ENCODE measurements at regions not wholly inside any gene's neighbourhood (a gene's known extent, or its start where the extent isn't known, plus 50 kb on each side); places are given as distances from the start of the nearest gene placed in this dataset.

- Histone ChIP-seq H4K20me1 (ENCODE audit: control insufficient read depth, insufficient read depth, low read depth, low read length) (no peaks in the 10 kb centered on the region), H3K79me2 (ENCODE audit: control insufficient read depth, low read length) (no peaks in the 10 kb centered on the region), H3K4me2 (ENCODE audit: low read length) (no peak overlapping the region), H3K4me1 (ENCODE audit: control insufficient read depth, low read length) (no peaks in the 10 kb centered on the region), H3F3A (ENCODE audit: control insufficient read depth, insufficient read depth) (no peaks in the 10 kb centered on the region), H3K36me3 (ENCODE audit: control insufficient read depth, low read length) (no peaks in the 10 kb centered on the region), H3K27me3 (ENCODE audit: control insufficient read depth, low read length) (no peaks in the 10 kb centered on the region), H3K9me3 (ENCODE audit: control insufficient read depth, insufficient read depth, low read length) (no peaks in the 10 kb centered on the region), H3K9me2 (replicated peaks; ENCODE audit: control insufficient read depth, low read length) (no peaks in the 10 kb centered on the region), H3K27ac (ENCODE audit: low read depth, low read length) (no peak overlapping the region), H3K4me3 (ENCODE audit: low read length) (no peak overlapping the region)
- TF ChIP-seq CTCF (IDR thresholded peaks at IDR 0.05; ENCODE audit: low read depth, low read length, poor library complexity, severe bottlenecking) (no peak), EZH2phosphoT487 (IDR thresholded peaks at IDR 0.05; ENCODE audit: borderline replicate concordance, low read length) (no peak)
Measured at GRCh38 chr5:33321026-33321425, 119.7 kb upstream of the TARS1 start.

GRCh38 chr5:33322632-33323031 lies 118.1 kb upstream of the TARS1 start:
- Histone ChIP-seq H3K4me2 (ENCODE audit: low read length) (no peak overlapping the region), H3K9me2 (replicated peaks; ENCODE audit: control insufficient read depth, low read length) (no peaks in the 10 kb centered on the region), H3K79me2 (ENCODE audit: control insufficient read depth, low read length) (no peaks in the 10 kb centered on the region)

GRCh38 chr5:33324667-33325307 lies 116.0 kb upstream of the TARS1 start:
- H3K27me3 ChIP-seq (ENCODE audit: control insufficient read depth, low read length): no peaks in the 10 kb centered on the region
- H3K27ac ChIP-seq (ENCODE audit: low read depth, low read length): no peak overlapping the region
- no peak overlapping the region for H3K4me3 ChIP-seq (ENCODE audit: low read length)
- H4K20me1 ChIP-seq (ENCODE audit: control insufficient read depth, insufficient read depth, low read depth, low read length): no peaks in the 10 kb centered on the region
- no peaks in the 10 kb centered on the region for H3F3A ChIP-seq (ENCODE audit: control insufficient read depth, insufficient read depth)
- H3K4me2 ChIP-seq (ENCODE audit: low read length): no peak overlapping the region
- H3K9me2 ChIP-seq (replicated peaks; ENCODE audit: control insufficient read depth, low read length): no peaks in the 10 kb centered on the region
- TF ChIP-seq EZH2phosphoT487 (IDR thresholded peaks at IDR 0.05; ENCODE audit: borderline replicate concordance, low read length) (no peak), CTCF (IDR thresholded peaks at IDR 0.05; ENCODE audit: low read depth, low read length, poor library complexity, severe bottlenecking) (no peak)
- H3K4me1 ChIP-seq (ENCODE audit: control insufficient read depth, low read length): no peaks in the 10 kb centered on the region
- H3K79me2 ChIP-seq (ENCODE audit: control insufficient read depth, low read length): no peaks in the 10 kb centered on the region
- no peaks in the 10 kb centered on the region for H3K36me3 ChIP-seq (ENCODE audit: control insufficient read depth, low read length)
- H3K9me3 ChIP-seq (ENCODE audit: control insufficient read depth, insufficient read depth, low read length): no peaks in the 10 kb centered on the region

More at GRCh38 chr5:33322632-33323031, 118.1 kb upstream of the TARS1 start:
- Histone ChIP-seq H3K36me3 (ENCODE audit: control insufficient read depth, low read length) (no peaks in the 10 kb centered on the region), H3K4me3 (ENCODE audit: low read length) (no peak overlapping the region), H4K20me1 (ENCODE audit: control insufficient read depth, insufficient read depth, low read depth, low read length) (no peaks in the 10 kb centered on the region), H3K9me3 (ENCODE audit: control insufficient read depth, insufficient read depth, low read length) (no peaks in the 10 kb centered on the region), H3F3A (ENCODE audit: control insufficient read depth, insufficient read depth) (no peaks in the 10 kb centered on the region), H3K27me3 (ENCODE audit: control insufficient read depth, low read length) (no peaks in the 10 kb centered on the region), H3K27ac (ENCODE audit: low read depth, low read length) (no peak overlapping the region), H3K4me1 (ENCODE audit: control insufficient read depth, low read length) (no peaks in the 10 kb centered on the region)
- no peak for TF ChIP-seq CTCF (IDR thresholded peaks at IDR 0.05; ENCODE audit: low read depth, low read length, poor library complexity, severe bottlenecking)
- TF ChIP-seq EZH2phosphoT487 (IDR thresholded peaks at IDR 0.05; ENCODE audit: borderline replicate concordance, low read length): no peak

All from DOHH2 (cell line).